Islet precursor cell (in vitro differentiated cells): ENCODE measurements at regions not wholly inside any gene's neighbourhood (a gene's known extent, or its start where the extent isn't known, plus 50 kb on each side); places are given as distances from the start of the nearest gene placed in this dataset.
A peak's percentile ranks its signal among the peaks of the same experiment; 100 is the strongest.
"Not testable (repeated sequence)": the region's sequence is repeated elsewhere in the genome, so short reads cannot be mapped to it uniquely, and the experiment has no call there.

Experiments
- DNase-seq: peaks from one replicate; pipeline ENCODE4 v3.0.0-alpha.2; 2018

GRCh38 chr7:35975851-35976454, 175.1 kb downstream of the SEPTIN7 start:
- no peak for DNase-seq

- DNase-seq, result not testable (repeated sequence)
These were observed 174.0 kb upstream of the EEPD1 start for GRCh38 chr7:35978816-35979640.

- no peak for DNase-seq
These were observed 170.5 kb upstream of the EEPD1 start for GRCh38 chr7:35982600-35982999.

- DNase-seq, result no peak
These were observed 169.4 kb upstream of the EEPD1 start for GRCh38 chr7:35983626-35984025.

GRCh38 chr7:35985126-35985754, 167.8 kb upstream of the EEPD1 start:
- DNase-seq, result peak; percentile 84

- no peak for DNase-seq
These were observed 166.0 kb upstream of the EEPD1 start for GRCh38 chr7:35987016-35987415.

GRCh38 chr7:35988105-35988504, 164.9 kb upstream of the EEPD1 start:
- DNase-seq, result no peak

GRCh38 chr7:35988818-35989217, 164.2 kb upstream of the EEPD1 start:
- no peak for DNase-seq

GRCh38 chr7:35991511-35992232, 161.4 kb upstream of the EEPD1 start:
- no peak for DNase-seq

GRCh38 chr7:35992436-35992835, 160.6 kb upstream of the EEPD1 start:
- no peak for DNase-seq

GRCh38 chr7:35993113-35993512, 159.9 kb upstream of the EEPD1 start:
- DNase-seq, result no peak

- no peak for DNase-seq
These were observed 159.1 kb upstream of the EEPD1 start for GRCh38 chr7:35993676-35994606.

- no peak for DNase-seq
These were observed 157.7 kb upstream of the EEPD1 start for GRCh38 chr7:35995334-35995733.

- no peak for DNase-seq
These were observed 154.6 kb upstream of the EEPD1 start for GRCh38 chr7:35998481-35998880.

GRCh38 chr7:36001546-36001945, 151.5 kb upstream of the EEPD1 start:
- DNase-seq, result no peak

GRCh38 chr7:36002900-36003299, 150.2 kb upstream of the EEPD1 start:
- no peak for DNase-seq

GRCh38 chr7:36003343-36003742, 149.7 kb upstream of the EEPD1 start:
- no peak for DNase-seq

- no peak for DNase-seq
These were observed 147.8 kb upstream of the EEPD1 start for GRCh38 chr7:36005293-36005692.

- no peak for DNase-seq
These were observed 147.2 kb upstream of the EEPD1 start for GRCh38 chr7:36005876-36006275.

GRCh38 chr7:36006636-36007229, 146.3 kb upstream of the EEPD1 start:
- DNase-seq, result no peak

GRCh38 chr7:36010656-36011587, 142.1 kb upstream of the EEPD1 start:
- DNase-seq, result no peak
